WTC11 (cell line): ENCODE measurements at regions not wholly inside any gene's neighbourhood (a gene's known extent, or its start where the extent isn't known, plus 50 kb on each side); places are given as distances from the start of the nearest gene placed in this dataset.

Source experiments
- ATAC-seq: fragments of 200-7000 bp; cut with Tn5 transposase; 2 replicates; pipeline ENCODE4 v1.10.0; 2021; ENCODE audit warnings: mild to moderate bottlenecking, moderate library complexity
- CTCF ChIA-PET: fragments of 300-600 bp; sonication (Branson Sonifier 250); formaldehyde crosslinking; loops from one replicate; lab custom pipeline; 2021; ENCODE audit warnings: antibody characterized with exemption; lab: Charles Lee
- POLR2A ChIA-PET: fragments of 350-600 bp; sonication (Branson Sonifier 250); formaldehyde crosslinking; loops from one replicate; lab custom pipeline; 2021; ENCODE audit warnings: antibody characterized with exemption; lab: Charles Lee
- DNase-seq: peaks from one replicate; pipeline ENCODE4 v3.0.0; 2021; ENCODE audit warnings: low spot score
- H3K27ac Mint-ChIP-seq: 2 replicates; pipeline ENCODE4 v1.8.0; 2021; ENCODE audit warnings: mixed read lengths
- H3K27me3 Mint-ChIP-seq: 2 replicates; pipeline ENCODE4 v1.8.0; 2021; ENCODE audit warnings: low read depth, mild to moderate bottlenecking, moderate library complexity, mixed read lengths
- H3K36me3 Mint-ChIP-seq: 2 replicates; pipeline ENCODE4 v1.8.0; 2021; ENCODE audit warnings: mixed read lengths
- H3K4me1 Mint-ChIP-seq: 2 replicates; pipeline ENCODE4 v1.8.0; 2022; ENCODE audit warnings: mixed read lengths
- H3K4me3 Mint-ChIP-seq: 2 replicates; pipeline ENCODE4 v1.8.0; 2021; ENCODE audit warnings: mild to moderate bottlenecking, moderate library complexity, mixed read lengths
- H3K9me3 Mint-ChIP-seq: 2 replicates; pipeline ENCODE4 v1.8.0; 2021; ENCODE audit warnings: mixed read lengths
- E2F4 ChIP-seq: sonication (generic); formaldehyde crosslinking; IDR thresholded peaks from 2 replicates; pipeline ENCODE4 v1.8.1; 2022; ENCODE audit warnings: low read depth, mild to moderate bottlenecking, moderate library complexity, missing genetic modification reagents, borderline replicate concordance
- ELF4 ChIP-seq: sonication (generic); formaldehyde crosslinking; IDR thresholded peaks from 2 replicates; pipeline ENCODE4 v1.8.1; 2022; ENCODE audit warnings: low read depth, mild to moderate bottlenecking, moderate library complexity, missing genetic modification reagents
- ERG ChIP-seq: fragments of 250-450 bp; sonication (Bioruptor Pico); IDR thresholded peaks from 2 replicates; pipeline ENCODE4 v1.8.0; 2021; ENCODE audit warnings: mild to moderate bottlenecking
- ETV6 ChIP-seq: sonication (generic); formaldehyde crosslinking; IDR thresholded peaks from 2 replicates; pipeline ENCODE4 v1.8.1; 2022; ENCODE audit warnings: mild to moderate bottlenecking, missing genetic modification reagents
- FOXP4 ChIP-seq: sonication (generic); formaldehyde crosslinking; IDR thresholded peaks from 2 replicates; pipeline ENCODE4 v1.8.0; 2022; ENCODE audit warnings: mild to moderate bottlenecking, missing genetic modification reagents
- HMGXB4 ChIP-seq: sonication (generic); formaldehyde crosslinking; IDR thresholded peaks from 2 replicates; pipeline ENCODE4 v1.8.1; 2023; ENCODE audit warnings: mild to moderate bottlenecking, moderate library complexity, missing genetic modification reagents
- JAZF1 ChIP-seq: fragments of 250-450 bp; sonication (Bioruptor Pico); IDR thresholded peaks from 2 replicates; pipeline ENCODE4 v1.9.0; 2021; ENCODE audit warnings: moderate library complexity, mild to moderate bottlenecking, inconsistent platforms
- MYBL2 ChIP-seq: sonication (generic); formaldehyde crosslinking; IDR thresholded peaks from 2 replicates; pipeline ENCODE4 v1.8.1; 2023; ENCODE audit warnings: mild to moderate bottlenecking, moderate library complexity, missing genetic modification reagents
- NR2C2 ChIP-seq: sonication (generic); formaldehyde crosslinking; IDR thresholded peaks from 2 replicates; pipeline ENCODE4 v1.8.0; 2022; ENCODE audit warnings: mild to moderate bottlenecking, missing genetic modification reagents
- NR3C1 ChIP-seq: sonication (generic); formaldehyde crosslinking; conservative IDR thresholded peaks from 2 replicates; pipeline ENCODE4 v1.8.1; 2023; ENCODE audit warnings: low read depth, mild to moderate bottlenecking, missing genetic modification reagents
- RORB ChIP-seq: fragments of 250-450 bp; sonication (Bioruptor Pico); IDR thresholded peaks from 2 replicates; pipeline ENCODE4 v1.9.0; 2021; ENCODE audit warnings: mild to moderate bottlenecking
- STAT6 ChIP-seq: sonication (generic); formaldehyde crosslinking; conservative IDR thresholded peaks from 2 replicates; pipeline ENCODE4 v1.8.1; 2023; ENCODE audit warnings: mild to moderate bottlenecking, low read depth, missing genetic modification reagents, moderate library complexity
- ZMAT4 ChIP-seq: fragments of 250-450 bp; sonication (Bioruptor Pico); IDR thresholded peaks from 2 replicates; pipeline ENCODE4 v1.9.0; 2021; ENCODE audit warnings: mild to moderate bottlenecking
- ZNF425 ChIP-seq: fragments of 250-450 bp; sonication (Bioruptor Pico); conservative IDR thresholded peaks from 2 replicates; pipeline ENCODE4 v1.9.0; 2021; ENCODE audit warnings: mild to moderate bottlenecking
- ZSCAN18 ChIP-seq: fragments of 250-450 bp; sonication (Bioruptor Pico); IDR thresholded peaks from 2 replicates; pipeline ENCODE4 v2.1.2; 2022; ENCODE audit warnings: mild to moderate bottlenecking, moderate library complexity

- TF ChIP-seq E2F4 (CRISPR knock-in tag) = no peak
- no peak for TF ChIP-seq ZNF425 (CRISPR knock-in tag)
- no peak for TF ChIP-seq ETV6
- no peak for TF ChIP-seq ZSCAN18 (CRISPR knock-in tag)
- no peak for TF ChIP-seq NR2C2 (CRISPR knock-in tag)
- TF ChIP-seq ERG (CRISPR knock-in tag) = no peak
- no peak for TF ChIP-seq HMGXB4 (CRISPR knock-in tag)
- TF ChIP-seq RORB (CRISPR knock-in tag) = no peak
- no peak for TF ChIP-seq ZMAT4 (CRISPR knock-in tag)
These were observed 188.5 kb upstream of the RBMS3 start (continued) for GRCh38 chr3:29092348-29092747.

GRCh38 chr3:29099296-29099695, 181.6 kb upstream of the RBMS3 start:
- POLR2A ChIA-PET = no interaction called here

More at GRCh38 chr3:29099296-29099695, 181.6 kb upstream of the RBMS3 start:
- Mint-ChIP-seq H3K27ac (no peak overlapping the region), H3K27me3 (no peaks in the 10 kb centered on the region), H3K36me3 (0 out of 2 replicates have a peak, but pooled peaks cover 3% of the 10 kb centered on the region), H3K9me3 (peaks cover 14% of the 10 kb centered on the region)
- DNase-seq = no peak
- CTCF ChIA-PET = no interaction called here
- TF ChIP-seq JAZF1 = no peak
- TF ChIP-seq MYBL2 (CRISPR knock-in tag) = no peak
- no peak for TF ChIP-seq ELF4 (CRISPR knock-in tag)
- no peak for TF ChIP-seq NR3C1
- no peak for TF ChIP-seq FOXP4 (CRISPR knock-in tag)
- TF ChIP-seq STAT6 = no peak
- TF ChIP-seq, all 79 proteins: peak for 0
- Mint-ChIP-seq H3K4me3 (no peak overlapping the region), H3K4me1 (no peaks in the 10 kb centered on the region)
- ATAC-seq = no peak
